Stimulated activated CD4-positive, alpha-beta T cell treated with anti-CD3 and anti-CD28 coated beads, Interleukin-12 subunit alpha, Interleukin-12 subunit beta, amount 100 ng/mL, for 24 hours (primary cell): ENCODE measurements at regions not wholly inside any gene's neighbourhood (a gene's known extent, or its start where the extent isn't known, plus 50 kb on each side); places are given as distances from the start of the nearest gene placed in this dataset.

Source experiments
- DNase-seq, 2 experiments: peaks; one replicate each; pipeline ENCODE4 v3.0.0-alpha.2; 2020; ENCODE audit warnings: low read depth in 2 of 2

DNA sequence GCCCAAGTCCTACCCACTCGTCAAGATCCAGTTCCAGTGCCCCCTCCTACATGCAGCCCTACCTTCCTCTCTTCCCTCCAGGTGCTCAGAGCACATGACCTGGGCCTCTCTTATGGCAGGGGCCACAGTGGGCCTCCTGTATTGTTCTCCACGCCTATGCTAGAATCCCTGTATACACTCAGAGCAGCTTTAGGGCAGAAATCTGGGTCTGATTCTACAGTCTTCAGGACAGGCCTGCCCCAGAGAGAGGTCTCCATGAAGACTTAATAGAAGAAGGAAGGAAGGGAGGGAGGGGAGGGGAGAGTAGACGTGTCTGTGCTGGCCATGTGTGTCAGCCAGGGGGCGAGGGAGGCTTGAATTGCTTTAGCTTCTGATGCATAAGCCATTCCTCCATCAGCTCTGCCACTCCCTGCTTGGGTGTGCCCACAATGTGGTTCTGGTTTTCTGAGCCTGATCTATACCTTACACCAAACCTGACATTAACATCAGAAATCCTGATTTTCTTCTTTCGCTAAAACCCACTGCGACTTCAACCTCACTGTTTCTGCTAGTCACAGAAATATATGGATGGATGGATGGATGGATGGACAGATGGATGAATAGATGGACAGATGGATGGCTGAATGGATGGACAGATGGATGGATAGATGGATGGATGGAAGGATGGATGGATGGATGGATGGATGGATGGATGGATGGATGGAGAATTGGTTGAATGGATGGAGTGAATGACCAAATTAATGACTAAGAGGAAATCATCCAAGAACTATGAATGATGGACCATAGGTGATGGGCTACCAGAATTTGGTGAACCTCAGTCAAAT, 56.6 kb upstream of the PRDM11 start:
- DNase-seq = no peak

DNA sequence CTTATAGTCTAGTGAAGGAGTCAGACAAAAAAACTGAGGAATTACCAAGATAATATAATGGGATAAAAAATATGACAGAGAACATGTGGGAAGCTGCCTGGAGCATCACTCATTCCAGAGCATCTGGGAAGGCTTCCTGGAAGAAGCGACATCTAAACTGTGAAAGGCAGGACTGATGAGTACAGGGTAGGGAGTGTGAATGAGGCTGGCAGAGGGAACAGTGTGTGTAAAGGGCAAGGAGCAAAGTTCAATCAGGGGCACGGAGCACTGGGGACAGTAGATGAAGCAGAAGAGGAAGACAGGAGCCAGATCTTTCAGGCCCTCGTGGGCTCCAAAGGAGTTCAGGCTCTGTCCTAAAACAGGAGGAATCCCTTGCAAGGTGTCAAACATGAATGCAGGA, 55.8 kb upstream of the PRDM11 start:
- no peak for DNase-seq

DNA sequence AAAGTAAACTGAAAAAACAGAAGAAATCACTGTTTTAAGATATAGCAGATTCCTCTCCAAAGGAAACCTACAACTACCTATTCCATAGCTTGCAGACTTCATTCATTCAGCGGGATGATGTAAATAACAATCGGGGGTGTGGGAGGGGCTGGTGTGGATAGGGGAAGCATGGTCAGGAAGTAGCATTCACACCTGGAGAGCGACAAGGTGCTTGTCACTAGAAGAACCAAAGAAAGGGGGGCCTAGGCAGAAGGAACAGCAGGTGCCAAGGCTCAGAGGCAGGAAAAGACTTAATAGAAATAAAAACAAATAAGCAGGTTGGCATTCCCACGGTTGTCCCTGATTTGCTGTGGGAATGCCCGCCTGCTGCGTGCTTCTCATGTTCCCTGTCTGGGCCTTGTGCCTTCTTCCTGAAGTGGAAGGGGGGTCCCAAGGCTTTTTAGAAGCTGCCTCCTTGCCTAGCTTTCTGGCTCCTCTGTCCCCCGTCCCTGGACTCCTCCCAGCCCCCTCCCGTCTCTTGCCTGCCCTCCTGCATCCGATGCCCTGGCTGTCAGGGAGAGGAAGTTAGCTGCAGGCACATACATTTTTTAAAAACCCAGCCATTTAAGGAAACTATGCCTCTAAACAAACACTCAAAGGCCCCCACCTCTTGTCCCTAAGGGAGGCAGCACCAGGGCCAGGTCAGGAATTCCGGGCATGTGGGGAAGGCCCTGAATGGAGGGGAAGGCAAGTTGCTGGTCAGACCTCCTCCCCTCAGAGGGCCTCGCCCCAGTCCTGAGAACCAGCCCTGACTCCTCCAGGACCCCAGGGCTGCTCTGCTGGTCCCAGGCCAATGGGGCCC, 54.7 kb upstream of the PRDM11 start:
- DNase-seq = no peak

DNA sequence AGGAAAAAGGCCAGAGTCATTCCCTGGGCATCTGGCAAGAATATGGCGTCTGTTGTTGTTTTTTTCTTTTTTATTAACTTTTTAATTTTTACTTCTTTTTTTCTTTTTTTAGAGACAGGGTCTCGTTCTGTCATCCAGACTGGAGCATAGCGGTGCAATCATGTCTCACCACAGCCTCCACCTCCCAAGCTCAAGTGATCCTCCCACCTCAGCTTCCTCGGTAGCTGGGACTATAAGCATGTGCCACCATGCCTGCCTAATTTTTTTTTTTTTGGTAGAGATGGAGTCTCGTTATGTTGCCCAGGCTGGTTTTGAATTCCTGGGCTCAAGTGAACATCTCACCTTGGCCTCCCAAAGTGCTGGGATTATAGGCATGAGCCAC, 54.0 kb upstream of the PRDM11 start:
- DNase-seq = no peak

DNA sequence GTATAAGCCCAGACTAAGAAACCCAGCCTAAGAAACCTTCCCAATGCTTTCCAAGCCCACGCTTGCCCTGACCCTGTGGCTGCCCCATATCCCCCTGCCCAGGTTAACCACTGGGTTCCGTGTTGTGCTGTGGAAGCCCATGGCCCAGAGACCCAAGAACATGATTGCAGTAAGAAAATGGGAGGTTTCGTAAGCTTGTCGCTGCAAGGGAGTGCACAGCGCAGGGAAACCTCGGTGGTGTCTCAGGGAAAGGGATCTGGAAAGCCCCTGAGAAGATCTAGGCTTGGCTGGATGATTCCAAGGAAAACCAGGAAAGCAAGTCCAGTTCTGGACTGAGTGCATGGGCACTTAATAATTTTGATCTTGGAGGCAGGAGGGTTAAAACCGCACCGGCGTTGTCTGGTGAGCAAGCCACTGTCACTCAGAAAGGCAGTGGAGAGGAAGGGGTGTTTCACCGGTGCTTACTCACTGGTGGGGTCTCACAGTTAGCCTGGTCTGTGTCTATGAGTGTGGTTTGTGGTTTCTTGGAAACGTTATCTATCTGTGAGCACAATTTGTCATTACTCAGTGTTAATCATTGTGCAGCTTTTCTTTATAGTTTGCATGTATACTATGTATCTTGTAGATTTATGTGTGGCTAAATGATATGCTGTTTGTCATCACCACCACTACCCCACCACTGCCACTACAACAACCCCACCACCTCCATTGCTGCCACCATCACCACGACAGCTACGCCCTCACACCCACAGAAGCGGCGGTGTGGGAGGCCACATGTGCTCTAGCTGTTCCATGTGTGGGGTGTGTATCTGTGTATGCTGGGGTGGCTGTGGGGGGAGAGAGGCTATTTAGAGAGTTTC, 53.3 kb upstream of the PRDM11 start:
- DNase-seq = no peak

DNA sequence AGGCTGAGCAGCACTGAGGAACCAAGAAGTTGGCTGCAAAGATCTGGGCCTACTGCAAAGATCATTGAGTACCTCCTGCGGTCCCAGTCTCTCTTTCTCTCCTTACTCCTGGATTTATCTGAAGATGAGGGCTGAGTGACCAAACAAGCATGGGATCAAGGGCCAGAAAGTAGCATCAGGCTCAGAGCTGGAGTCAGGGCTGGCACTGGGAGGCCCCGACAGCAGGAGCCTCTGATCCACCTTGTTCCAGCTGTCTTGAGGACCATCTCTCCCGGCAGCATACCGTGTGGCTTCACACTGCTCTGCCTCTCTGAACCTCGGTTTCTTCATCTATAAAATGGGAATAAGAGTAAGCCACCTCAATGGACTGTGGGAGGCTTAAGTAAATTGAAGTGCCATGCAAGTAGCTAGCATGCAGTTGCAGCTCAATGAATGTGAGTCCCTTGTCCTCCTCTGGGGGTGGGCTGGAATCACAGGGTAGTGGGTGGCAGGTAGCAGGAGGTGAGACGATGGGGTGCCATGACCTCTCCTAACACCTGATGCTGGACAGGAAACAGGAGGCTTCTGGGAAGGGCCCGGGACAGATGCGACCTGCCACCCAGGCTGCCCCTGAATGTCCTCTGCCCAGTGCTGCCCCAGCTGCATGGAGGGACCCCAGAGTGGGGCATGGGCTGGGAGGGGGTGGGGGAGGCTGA, 52.5 kb upstream of the PRDM11 start:
- DNase-seq = no peak

DNA sequence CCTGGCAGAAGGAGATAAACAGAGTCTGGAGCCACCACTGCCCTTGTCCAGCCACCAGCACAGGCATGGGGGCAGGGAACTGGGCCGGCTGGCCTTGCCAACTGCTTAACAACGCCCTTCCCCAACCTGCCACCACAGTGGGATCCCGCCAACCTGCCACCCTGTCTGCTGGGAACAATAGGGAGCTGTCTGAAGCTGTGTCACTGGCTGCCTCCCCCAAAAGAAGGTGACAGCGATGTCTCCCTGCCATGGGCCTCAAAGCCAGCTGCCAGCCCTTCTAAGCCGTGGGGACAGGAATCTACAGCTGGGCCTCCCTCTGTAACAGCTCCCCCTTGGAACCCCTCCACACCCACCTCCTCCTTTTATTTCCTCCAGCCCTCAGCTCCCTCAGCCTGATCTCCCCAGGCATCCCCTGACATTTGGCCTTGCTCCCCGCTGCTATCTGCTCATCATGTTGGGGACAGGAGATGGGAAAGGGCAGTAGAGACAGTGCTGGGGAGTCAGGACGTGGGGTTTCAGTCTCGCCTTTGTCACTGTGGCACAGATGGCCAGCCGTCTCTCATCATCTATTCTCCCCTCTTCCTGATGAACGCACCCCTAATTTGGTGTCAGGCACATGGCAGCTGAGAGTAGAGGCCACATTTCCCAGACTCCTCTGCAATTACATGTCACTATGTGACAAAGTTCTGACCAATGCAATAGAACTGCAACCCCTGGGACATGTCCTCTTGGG, 51.3 kb upstream of the PRDM11 start:
- DNase-seq = no peak

DNA sequence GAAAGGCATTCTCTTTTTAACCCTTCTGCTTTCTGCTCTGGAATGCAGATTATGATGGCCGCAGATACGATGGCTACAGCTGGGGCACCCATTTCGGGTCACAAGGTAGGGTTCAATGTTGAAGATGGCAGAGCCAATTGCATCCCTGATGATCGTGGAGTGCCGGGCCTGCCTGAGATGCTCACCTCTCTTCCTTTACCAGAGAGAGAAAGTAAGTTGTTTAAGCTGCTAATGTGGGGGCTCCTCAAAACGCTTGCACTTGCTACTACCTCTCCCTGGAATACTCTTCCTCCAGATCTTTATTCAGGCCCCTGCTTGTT, 50.8 kb upstream of the PRDM11 start:
- no peak for DNase-seq

DNA sequence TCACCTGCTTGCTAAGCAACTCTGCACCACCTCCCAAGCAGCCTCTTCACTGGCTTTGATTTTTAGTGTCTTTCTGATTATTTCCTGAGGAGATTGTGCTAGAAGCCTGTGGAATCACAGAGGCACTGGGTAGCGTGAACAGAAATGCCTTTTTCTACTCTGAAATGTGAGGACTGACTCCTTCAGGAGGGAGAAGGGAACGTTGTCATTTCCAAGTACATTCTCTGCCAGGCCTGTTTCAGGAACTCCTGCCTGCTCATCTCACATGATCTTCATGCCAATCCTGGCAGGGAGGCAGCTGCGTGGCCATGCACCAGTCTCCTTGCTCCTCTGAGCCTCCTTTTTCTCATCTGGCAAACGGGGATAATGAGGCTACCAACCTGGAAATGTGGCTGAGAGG, 49.8 kb upstream of the PRDM11 start:
- DNase-seq = no peak
